ENCODE measurements at regions not wholly inside any gene's neighbourhood (a gene's known extent, or its start where the extent isn't known, plus 50 kb on each side); places are given as distances from the start of the nearest gene placed in this dataset.

GRCh38 chr1:185653615-185654014 is 80.6 kb upstream of the HMCN1 start:
- TF ChIP-seq EZH2 (IDR thresholded peaks at IDR 0.05; ENCODE audit: low read length, unreplicated experiment) (no peak), EZH2phosphoT487 (IDR thresholded peaks at IDR 0.05; ENCODE audit: borderline replicate concordance, low read length) (no peak)
- TF ChIP-seq, protein P1, sequence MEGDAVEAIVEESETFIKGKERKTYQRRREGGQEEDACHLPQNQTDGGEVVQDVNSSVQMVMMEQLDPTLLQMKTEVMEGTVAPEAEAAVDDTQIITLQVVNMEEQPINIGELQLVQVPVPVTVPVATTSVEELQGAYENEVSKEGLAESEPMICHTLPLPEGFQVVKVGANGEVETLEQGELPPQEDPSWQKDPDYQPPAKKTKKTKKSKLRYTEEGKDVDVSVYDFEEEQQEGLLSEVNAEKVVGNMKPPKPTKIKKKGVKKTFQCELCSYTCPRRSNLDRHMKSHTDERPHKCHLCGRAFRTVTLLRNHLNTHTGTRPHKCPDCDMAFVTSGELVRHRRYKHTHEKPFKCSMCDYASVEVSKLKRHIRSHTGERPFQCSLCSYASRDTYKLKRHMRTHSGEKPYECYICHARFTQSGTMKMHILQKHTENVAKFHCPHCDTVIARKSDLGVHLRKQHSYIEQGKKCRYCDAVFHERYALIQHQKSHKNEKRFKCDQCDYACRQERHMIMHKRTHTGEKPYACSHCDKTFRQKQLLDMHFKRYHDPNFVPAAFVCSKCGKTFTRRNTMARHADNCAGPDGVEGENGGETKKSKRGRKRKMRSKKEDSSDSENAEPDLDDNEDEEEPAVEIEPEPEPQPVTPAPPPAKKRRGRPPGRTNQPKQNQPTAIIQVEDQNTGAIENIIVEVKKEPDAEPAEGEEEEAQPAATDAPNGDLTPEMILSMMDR (conservative IDR thresholded peaks at IDR 0.05; ENCODE audit: low read depth, low read length) = no peak
- ChIA-PET CTCF (no interaction called here), POLR2A (ENCODE audit: unreplicated experiment) (no interaction called here)
- no peaks in the 10 kb centered on the region for H3K4me1 ChIP-seq (ENCODE audit: insufficient read depth, low read length)
- H3K79me2 ChIP-seq (ENCODE audit: low read length) = no peaks in the 10 kb centered on the region
- no peak overlapping the region for H3K9ac ChIP-seq (ENCODE audit: low read length)
- no peaks in the 10 kb centered on the region for H3K9me3 ChIP-seq (ENCODE audit: low read length)
- no peak for DNase-seq
- no peaks in the 10 kb centered on the region for H3K27me3 ChIP-seq (ENCODE audit: low read length)
- no peak overlapping the region for H2AFZ ChIP-seq (ENCODE audit: low read length)
- H3K4me2 ChIP-seq (ENCODE audit: low read length) = no peak overlapping the region
- BruUV-seq (replicated peaks) = no TSS peak
- no peak overlapping the region for H3K27ac ChIP-seq (ENCODE audit: low read length)
- no peaks in the 10 kb centered on the region for H3F3A ChIP-seq (ENCODE audit: low read length, unreplicated experiment)
- no peaks in the 10 kb centered on the region for H3K36me3 ChIP-seq (ENCODE audit: low read depth, low read length)
- intact Hi-C loops (cut with micrococcal nuclease) = no loop called here
- no peak overlapping the region for H3K4me3 ChIP-seq (ENCODE audit: low read length)
- ATAC-seq = no peak
- no peaks in the 10 kb centered on the region for H4K20me1 ChIP-seq (ENCODE audit: low read length)
- no peaks in the 10 kb centered on the region for H3K9me2 ChIP-seq (replicated peaks; ENCODE audit: low read length)

DNA sequence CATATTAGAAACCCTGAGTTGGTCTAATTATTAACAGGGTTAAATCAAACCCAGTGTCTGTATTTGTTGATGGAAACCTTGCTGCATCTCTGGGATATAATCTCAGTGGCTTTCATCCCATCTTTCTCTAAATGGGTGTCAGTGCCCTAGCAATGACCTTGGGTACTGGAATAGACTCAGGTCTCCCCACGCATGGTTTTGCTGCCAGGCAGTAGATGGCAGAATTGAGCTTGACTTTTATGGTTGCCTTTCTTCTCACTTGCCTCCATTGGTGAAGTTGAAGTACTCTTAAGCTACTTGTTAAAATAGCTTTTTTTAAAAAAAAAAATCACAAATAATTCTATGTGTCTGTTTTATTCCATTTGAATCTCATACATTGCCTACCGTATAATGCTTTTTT is 81.8 kb upstream of the HMCN1 start:
- ChIA-PET CTCF (interaction anchor here (0.7 to 1.1 kb wide), 2 partner anchors 28 to 56 kb away, joined by 3 read pairs; no protein-coding TSS in a partner anchor), POLR2A (ENCODE audit: unreplicated experiment) (interaction anchor here (0.7 kb wide), 1 partner anchor 29 kb away, joined by 3 read pairs; no protein-coding TSS in a partner anchor)
- TF ChIP-seq, protein P1 (conservative IDR thresholded peaks at IDR 0.05; ENCODE audit: low read depth, low read length) = peak; percentile 49
- no peak for TF ChIP-seq EZH2 (IDR thresholded peaks at IDR 0.05; ENCODE audit: low read length, unreplicated experiment)
- intact Hi-C loops (cut with micrococcal nuclease) = no loop called here
- Histone ChIP-seq H3K4me2 (ENCODE audit: low read length) (no peak overlapping the region), H4K20me1 (ENCODE audit: low read length) (no peaks in the 10 kb centered on the region), H3K9ac (ENCODE audit: low read length) (no peak overlapping the region), H3K9me3 (ENCODE audit: low read length) (no peaks in the 10 kb centered on the region), H3K4me3 (ENCODE audit: low read length) (no peak overlapping the region), H3K79me2 (ENCODE audit: low read length) (no peaks in the 10 kb centered on the region), H3K4me1 (ENCODE audit: insufficient read depth, low read length) (peaks cover 3% of the 10 kb centered on the region; the same call in 1 of the 2 replicates), H3K27ac (ENCODE audit: low read length) (no peak overlapping the region), H3F3A (ENCODE audit: low read length, unreplicated experiment) (no peaks in the 10 kb centered on the region), H3K9me2 (replicated peaks; ENCODE audit: low read length) (no peaks in the 10 kb centered on the region), H3K36me3 (ENCODE audit: low read depth, low read length) (no peaks in the 10 kb centered on the region), H2AFZ (ENCODE audit: low read length) (no peak overlapping the region), H3K27me3 (ENCODE audit: low read length) (no peaks in the 10 kb centered on the region)
- DNase-seq (peak; percentile 13), ATAC-seq (no peak)
- BruUV-seq (replicated peaks) = no TSS peak

GRCh38 chr1:185650602-185651230 is 83.5 kb upstream of the HMCN1 start:
- Histone ChIP-seq H2AFZ (ENCODE audit: low read length) (no peak overlapping the region), H3K36me3 (ENCODE audit: low read depth, low read length) (no peaks in the 10 kb centered on the region), H3K79me2 (ENCODE audit: low read length) (no peaks in the 10 kb centered on the region), H3K9ac (ENCODE audit: low read length) (no peak overlapping the region), H3K27ac (ENCODE audit: low read length) (no peak overlapping the region), H4K20me1 (ENCODE audit: low read length) (no peaks in the 10 kb centered on the region), H3K9me3 (ENCODE audit: low read length) (no peaks in the 10 kb centered on the region), H3F3A (ENCODE audit: low read length, unreplicated experiment) (no peaks in the 10 kb centered on the region), H3K4me3 (ENCODE audit: low read length) (no peak overlapping the region), H3K4me1 (ENCODE audit: insufficient read depth, low read length) (peaks cover 17% of the 10 kb centered on the region), H3K27me3 (ENCODE audit: low read length) (no peaks in the 10 kb centered on the region), H3K4me2 (ENCODE audit: low read length) (no peak overlapping the region), H3K9me2 (replicated peaks; ENCODE audit: low read length) (no peaks in the 10 kb centered on the region)
- intact Hi-C loops (cut with micrococcal nuclease) = no loop called here
- ATAC-seq = peak; percentile 20; the same call in 1 of the 2 replicates
- ChIA-PET POLR2A (ENCODE audit: unreplicated experiment) (no interaction called here), CTCF (no interaction called here)
- TF ChIP-seq EZH2 (IDR thresholded peaks at IDR 0.05; ENCODE audit: low read length, unreplicated experiment) (no peak), EZH2phosphoT487 (IDR thresholded peaks at IDR 0.05; ENCODE audit: borderline replicate concordance, low read length) (no peak)
- TF ChIP-seq, protein P1 (conservative IDR thresholded peaks at IDR 0.05; ENCODE audit: low read depth, low read length) = no peak
- no peak for DNase-seq
- no TSS peak for BruUV-seq (replicated peaks)

Measured in PC-3 (cell line).